ENCODE measurements at regions not wholly inside any gene's neighbourhood (a gene's known extent, or its start where the extent isn't known, plus 50 kb on each side); places are given as distances from the start of the nearest gene placed in this dataset.
"Not testable (repeated sequence)": the region's sequence is repeated elsewhere in the genome, so short reads cannot be mapped to it uniquely, and the experiment has no call there.

DNA sequence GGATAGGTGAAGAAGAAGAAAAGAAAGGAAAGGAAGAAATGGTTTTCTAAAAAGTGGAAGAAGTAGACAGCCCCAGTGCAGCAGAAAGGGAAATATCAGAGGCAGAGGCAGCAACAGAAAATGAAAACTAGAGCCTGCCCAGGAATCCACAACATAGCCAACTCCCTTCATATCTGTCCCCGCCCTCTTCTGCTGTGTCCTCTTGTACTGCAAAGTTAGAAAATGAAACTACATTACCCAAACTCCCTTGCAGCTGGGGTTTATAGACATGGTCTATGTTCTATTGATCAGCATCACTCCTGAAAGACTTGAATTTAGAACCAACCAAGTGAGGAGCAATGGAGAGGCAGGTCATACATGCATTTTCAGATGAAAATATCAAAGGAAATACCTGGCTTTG lies 200.5 kb upstream of the PHACTR1 start:
- DNase-seq (ENCODE audit: low read depth): no peak

DNA sequence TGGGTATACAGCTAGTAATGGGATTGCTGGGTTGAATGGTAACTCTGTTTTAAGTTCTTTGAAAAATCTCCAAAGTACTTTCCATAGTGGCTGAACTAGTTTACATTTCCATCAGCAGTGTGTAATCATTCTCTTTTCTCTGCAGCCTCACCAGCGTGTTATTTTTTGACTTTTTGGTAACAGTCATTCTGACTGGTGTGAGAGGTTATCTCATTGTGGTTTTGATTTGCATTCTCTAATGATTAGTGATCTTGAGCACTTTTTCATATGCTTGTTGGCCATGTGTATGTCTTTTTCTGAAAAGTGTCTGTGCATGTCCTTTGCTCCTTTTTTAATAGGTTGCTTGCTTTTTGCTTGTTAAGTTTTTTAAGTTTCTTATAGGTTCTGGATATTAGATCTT lies 194.2 kb upstream of the PHACTR1 start:
- DNase-seq (ENCODE audit: low read depth): no peak

DNA sequence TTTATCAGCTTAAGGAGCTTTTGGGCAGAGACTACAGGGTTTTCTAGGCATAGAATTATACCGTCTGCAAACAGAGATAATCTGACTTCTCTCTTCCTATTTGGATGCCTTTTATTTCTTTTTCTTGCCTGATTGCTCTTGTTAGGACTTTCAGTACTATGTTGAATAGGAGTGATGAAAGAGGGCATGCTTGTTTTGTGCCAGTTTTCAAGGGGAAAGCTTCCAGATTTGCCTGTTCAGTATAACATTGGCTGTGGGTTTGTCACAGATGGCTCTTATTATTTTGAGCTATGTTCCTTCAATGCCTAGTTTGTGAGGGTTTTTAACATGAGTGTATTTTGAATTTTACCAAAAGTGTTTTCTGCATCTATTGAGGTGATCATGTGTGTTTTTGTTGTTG lies 192.8 kb upstream of the PHACTR1 start:
- DNase-seq (ENCODE audit: low read depth): no peak

DNA sequence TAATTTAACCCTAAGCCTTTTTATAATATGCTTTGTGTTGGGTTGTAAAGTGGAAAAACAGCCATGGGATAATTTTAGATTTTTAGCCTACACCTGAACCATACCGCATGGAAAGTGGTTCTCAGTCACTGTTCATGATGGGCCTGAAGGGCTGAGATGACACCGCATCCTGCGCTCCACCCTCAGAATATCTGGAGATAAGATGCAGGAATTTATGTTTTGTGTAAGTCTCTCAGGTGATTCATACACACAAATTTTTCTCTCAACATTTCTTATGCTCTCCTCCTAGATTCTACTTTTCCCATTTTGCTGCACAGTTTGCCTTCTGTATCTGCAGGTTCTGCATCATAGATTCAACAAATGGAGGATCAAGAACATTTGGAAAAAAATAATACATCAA lies 191.3 kb upstream of the PHACTR1 start:
- no peak for DNase-seq (ENCODE audit: low read depth)

DNA sequence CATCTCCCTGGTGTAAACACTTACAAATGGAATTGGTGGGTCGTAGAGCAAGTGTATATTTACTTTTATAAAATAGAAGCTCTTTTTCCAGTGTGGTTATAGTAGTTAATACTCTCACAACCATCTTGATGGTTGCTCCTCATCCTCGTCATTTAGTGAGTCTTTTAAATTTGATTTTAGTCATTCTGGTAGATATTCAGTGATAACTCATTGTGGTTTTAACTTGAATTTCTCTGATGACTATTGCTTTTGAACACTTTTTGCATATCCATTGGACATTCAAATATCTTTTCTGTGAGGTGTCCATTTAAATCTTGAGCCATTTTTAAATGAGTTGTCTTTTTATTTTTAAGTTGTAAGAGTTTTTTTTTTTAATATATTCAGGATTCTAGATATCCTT lies 189.2 kb upstream of the PHACTR1 start:
- DNase-seq (ENCODE audit: low read depth): no peak

DNA sequence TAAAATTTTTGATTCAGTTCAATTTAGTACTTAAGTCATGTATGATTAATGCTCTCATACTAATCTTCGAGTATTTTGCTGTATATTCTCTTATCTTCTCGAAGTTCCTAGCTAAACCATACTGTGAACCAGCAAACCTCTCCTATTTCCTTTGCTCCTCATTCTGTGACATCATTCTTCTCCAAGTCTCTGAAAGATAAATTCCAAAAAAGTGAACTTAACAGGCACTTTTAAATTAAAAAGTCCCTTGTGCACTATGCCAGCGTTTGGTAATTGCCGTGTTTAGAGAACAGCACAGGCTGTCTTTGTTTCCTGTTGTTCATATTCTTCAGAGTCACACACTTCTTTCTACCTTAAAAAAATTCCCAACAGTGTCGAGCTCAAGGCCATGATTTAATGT lies 188.4 kb upstream of the PHACTR1 start:
- DNase-seq (ENCODE audit: low read depth): no peak

DNA sequence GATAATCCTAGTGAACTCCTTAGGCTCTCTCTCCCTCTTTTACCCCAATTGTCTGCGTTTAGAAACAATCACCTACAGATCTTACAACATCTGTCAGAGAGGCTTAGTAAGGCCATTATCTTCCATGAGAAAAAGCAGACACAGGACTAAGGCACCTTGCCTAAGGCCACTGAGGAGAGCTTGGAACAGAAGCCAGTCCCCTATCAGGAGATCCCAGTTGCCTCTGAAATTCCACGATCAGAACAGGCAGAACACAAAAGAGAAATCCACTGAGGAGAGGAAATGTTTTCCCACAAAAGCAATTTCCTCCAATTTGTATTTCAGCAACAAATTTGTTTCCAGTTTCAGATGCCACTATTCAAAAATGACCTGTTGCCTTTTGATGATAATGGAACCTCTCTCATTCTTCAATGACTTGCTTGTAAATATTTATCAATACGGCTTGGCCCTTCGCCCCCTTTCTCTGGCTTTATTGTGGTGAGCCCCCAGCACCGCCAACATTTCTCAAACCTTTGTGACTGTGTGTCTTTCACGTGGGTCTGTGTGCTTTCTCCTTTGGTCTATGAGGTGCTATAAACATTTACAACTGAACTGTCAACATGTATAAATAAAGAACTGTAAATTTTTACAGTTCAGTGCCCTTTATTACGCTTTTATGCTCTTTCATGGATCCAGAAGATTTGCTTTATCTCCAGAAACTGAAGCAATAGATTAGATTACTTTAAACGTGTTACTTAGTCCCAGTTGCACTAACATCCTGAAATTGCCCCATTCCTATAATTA lies 187.8 kb upstream of the PHACTR1 start:
- DNase-seq (ENCODE audit: low read depth): no peak

DNA sequence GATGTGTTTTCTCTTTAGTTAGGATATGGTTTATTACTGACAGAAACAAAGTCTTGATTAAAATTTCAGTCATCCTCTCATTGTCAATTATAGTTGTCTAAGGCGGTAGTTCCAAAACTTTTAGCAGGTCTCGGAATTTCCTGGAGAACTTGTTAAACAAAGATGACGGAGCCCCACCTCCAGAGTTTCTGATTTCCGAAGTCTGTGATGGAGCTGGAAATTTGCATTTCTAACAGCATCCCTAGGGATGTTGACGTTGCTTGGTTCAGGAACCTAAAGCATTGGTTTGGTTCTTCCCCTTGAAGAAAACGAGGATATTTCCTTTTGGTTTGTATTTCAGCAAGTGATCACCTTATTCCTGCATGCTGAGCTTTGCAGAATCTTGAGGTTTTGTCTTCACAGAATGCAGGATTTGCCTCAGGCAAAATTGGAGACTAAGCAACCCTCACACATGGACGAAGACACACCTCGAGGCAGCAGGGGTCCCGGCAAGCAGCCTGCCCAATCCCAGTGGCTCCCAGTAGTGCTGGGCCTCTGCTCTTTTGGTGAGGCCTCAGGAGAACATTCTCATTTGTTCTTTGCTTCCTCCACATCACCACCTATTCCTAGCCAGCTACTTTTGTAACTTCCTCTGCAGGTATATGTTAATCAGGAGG lies 187.1 kb upstream of the PHACTR1 start:
- no peak for DNase-seq (ENCODE audit: low read depth)

DNA sequence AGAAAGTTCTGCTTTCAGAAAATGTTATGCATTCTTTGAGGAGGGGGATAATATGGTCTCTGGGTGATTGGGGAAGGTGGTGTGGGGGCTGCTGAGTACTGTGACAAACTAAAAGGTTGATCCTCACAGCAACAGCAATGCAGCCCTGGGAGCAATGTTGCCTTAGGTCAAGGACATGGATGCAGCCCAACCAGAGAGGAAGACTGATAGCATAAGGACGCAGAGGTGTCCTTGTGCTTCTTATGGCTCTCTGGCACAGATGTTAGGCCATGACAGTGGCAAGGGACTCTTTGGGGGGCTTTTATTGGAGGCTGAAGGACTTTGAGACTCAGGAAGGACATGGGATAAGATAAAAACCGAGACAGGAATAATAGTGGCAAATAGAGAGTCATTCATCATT lies 186.2 kb upstream of the PHACTR1 start:
- DNase-seq (ENCODE audit: low read depth): no peak

DNA sequence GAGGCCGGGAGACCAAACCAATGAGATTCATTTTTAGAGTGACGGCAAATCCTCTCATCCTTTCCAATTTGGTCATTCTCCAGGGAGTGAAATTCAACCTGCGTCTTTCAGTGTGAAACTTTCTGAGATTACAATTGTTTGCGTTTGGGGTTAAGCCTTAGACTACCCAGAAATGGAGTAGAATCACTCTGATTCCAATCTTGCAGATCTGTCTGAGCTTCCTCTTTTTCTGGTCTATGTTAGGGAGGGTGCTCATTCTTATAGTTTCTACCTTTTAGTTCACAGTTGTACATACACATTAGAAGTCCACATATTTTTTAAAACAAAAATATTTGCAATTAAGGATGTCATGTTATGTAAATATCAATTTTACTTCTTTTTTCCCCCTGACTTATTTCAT lies 183.0 kb upstream of the PHACTR1 start:
- DNase-seq (ENCODE audit: low read depth): no peak

DNA sequence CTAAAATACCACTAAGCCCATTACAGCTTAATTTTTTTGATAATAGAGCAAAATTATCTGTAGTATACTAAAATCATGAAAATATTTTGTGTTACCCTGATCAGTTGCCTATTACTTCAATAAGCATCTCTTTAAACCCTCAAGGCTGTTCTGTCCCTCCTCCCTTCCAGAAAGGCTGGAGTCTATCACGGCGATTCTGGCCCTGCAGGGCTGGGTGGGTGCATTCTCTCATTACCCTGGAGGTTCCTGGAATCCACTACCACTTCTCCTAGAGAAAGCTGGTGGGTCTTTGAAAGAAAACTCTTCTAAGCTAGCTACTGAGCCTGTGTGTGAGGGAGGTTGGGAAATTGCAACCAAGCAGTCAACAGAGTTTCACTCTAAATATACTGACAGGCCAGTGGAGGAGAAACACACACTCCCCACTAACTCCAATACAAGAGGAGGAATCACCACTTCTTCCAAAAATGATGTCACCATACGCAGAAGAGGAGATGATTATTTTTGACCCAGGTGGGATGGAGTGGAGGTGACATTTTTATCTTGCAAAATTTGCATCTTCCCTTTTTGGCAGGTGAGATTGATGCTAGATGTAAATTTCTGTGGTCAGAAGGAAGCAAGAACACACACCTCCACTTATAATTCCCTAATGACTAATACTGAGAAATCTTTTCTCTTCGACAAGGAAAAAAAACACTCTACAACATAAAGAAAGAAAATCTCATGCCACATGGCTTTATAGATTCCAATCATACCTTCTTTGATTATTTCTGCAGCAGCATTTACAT lies 182.3 kb upstream of the PHACTR1 start:
- DNase-seq (ENCODE audit: low read depth): no peak

DNA sequence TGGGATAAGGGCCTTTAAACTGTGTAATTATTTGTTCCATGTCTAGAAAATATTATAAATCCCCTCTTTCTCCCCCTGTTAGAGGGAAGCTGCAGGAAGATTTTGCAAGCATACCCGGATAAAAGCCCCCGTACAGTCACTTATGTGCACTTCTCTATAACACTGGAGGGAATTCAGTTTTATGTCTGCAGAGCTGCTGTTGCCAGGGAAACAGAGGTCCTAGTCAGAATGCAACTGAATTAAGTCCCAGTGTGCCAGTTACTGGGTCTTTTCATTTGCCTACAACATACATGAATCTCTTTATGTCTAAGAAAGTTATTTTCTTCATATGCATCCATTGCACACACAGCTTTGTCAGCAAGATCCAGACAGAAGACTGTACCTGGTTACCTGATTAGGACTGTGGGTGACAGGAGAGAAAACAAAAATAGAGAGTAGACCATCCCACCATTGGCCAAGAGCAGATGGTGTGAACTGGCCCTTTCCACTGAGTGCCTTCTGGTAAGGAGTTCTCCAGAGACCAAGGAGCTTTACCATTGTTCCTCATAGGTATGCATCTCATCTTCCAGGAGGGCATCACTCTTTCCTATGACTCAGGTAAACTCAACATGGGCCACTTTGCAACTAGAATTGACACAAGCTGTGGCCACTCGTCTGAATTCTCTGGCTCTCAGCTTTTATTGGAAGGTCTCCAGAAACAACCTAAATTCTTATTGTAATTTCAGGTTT lies 180.8 kb upstream of the PHACTR1 start:
- no peak for DNase-seq (ENCODE audit: low read depth)

DNA sequence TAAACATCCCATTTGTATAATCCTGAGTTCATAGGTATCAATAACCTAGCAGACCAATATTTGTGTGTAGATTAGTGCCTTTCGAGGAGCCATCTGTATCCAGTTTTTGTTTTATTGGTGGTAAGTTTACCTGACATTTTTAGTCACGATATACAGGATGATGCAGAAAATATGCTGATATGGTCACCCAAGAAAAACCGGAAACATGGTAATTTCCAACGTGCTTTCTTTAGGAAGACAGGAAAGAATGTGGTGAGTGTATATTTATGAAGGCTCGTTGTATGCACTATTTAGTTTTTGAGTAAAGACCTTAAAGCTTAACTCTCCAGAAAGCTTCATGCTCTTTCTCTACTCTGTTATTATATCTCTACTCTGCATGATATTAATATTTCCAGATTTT lies 180.2 kb upstream of the PHACTR1 start:
- DNase-seq (ENCODE audit: low read depth): no peak

DNA sequence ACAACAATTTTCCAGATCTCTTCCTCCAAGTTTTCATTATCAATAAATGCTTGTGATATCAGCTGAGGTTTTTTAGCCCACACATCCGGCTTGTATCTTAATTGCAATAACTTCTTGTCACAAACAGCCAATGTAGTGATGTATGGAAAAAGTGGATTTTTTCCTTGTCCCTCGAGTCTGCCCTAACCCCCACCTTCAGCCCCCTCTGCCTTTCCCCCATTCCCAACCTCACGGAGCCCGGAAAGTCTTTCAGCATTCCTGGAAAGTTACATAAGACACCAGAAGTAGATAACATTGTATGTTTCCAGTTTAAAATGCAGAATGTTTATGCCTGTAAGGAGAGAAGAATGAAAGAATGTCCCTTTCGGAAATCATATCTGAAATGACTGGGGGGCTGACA lies 179.2 kb upstream of the PHACTR1 start:
- no peak for DNase-seq (ENCODE audit: low read depth)

DNA sequence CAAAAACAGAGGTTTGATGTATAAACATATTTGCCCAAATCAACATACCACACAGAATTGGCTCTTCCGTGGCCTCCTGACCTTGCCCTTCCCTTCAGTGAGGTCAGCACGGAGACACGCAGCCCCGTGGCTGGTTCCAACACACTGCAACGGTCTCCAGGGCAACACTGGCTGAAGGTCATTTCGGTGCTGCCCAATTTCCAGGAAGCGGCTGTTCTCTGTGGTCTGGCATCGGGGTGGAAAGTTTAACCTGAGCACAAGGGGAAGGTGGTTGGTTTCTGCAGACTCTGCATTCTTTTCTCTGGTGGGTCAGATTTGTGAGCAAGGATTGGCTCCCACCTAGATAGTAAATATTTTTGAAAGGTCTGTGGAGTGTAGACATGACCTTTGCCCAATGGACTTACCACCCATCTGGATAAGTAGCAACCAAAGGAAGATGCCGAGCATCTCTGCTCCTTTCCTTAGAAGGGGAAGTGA lies 177.6 kb upstream of the PHACTR1 start:
- no peak for DNase-seq (ENCODE audit: low read depth)

DNA sequence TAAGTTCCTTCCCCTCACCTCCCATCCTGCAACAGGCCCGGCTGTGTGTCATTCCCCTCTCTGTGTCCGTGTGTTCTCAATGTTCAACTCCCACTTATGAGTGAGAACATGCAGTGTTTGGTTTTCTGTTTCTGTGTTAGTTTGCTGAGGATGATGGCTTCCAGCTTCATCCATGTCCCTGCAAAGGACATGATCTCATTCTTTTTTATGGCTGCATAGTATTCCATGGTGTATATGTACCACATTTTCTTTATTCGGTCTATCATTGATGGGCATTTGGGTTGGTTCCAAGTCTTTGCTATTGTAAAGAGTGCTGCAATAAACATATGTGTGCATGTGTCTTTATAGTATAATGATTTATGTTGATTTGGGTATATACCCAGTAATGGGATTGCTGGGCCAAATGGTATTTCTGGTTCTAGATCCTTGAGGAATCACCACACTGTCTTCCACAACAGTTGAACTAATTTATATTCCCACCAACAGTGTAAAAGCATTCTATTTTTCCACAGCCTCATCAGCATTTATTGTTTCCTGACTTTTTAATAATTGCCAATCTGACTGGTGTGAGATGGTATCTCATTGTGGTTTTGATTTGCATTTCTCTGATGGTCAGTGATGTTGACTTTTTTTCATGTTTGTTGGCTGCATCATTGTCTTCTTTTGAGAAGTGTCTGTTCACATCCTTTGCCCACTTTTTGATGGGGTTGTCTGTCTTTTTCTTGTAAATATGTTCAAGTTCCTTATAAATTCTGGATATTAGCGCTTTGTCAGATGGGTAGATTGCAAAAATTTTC lies 174.1 kb upstream of the PHACTR1 start:
- DNase-seq (ENCODE audit: low read depth): not testable (repeated sequence)

DNA sequence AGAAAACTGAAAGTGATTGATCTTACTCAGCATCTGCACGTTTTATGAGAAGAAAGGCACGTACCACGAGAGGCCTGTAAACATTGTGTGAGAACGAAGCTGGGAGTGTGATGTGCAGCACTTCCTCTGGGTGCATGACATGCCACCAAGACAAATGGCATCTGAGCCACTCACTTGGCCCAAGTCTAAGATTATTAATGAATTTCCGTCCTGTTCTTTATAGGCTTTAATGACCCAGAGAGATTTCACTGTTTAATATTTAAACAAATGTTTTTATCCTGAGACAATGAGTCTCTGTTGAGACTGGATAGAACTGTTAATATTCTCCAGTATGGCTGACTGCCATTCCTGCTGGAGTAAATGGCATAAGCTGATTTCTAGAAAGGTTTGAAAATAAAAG lies 172.6 kb upstream of the PHACTR1 start:
- DNase-seq (ENCODE audit: low read depth): no peak

DNA sequence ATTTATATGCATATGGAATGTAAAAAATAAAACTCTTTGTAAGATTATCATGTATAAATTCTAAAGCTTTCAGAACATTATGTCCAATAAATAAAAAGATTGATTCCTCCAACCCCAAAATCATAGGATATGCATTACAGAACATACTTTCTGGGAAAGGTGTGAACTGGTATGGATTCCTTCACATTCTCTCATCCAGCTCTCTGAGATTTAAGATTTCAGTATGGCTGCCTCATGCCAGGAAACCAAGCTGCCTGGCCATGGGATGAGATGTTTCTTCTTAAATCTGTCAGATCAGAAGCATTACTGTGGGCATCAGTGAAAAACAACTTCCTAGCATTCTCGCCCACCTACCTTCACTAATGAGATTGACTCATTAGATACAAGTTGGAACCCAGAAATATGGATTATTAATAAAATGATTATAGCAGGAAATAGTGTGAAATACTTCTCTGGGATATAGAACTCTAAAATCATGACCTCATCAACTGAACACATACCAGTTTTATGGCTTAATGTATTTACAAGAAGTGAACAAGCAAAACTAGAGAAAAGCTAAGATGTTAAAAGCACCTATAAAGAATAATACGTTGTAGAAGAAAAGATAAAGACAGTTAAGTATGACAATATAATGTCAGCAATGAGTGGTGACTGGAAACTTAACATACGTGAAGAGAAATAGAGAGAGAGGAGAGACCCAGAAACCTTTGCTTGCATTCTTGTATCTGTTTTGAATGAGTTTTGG lies 171.6 kb upstream of the PHACTR1 start:
- no peak for DNase-seq (ENCODE audit: low read depth)

DNA sequence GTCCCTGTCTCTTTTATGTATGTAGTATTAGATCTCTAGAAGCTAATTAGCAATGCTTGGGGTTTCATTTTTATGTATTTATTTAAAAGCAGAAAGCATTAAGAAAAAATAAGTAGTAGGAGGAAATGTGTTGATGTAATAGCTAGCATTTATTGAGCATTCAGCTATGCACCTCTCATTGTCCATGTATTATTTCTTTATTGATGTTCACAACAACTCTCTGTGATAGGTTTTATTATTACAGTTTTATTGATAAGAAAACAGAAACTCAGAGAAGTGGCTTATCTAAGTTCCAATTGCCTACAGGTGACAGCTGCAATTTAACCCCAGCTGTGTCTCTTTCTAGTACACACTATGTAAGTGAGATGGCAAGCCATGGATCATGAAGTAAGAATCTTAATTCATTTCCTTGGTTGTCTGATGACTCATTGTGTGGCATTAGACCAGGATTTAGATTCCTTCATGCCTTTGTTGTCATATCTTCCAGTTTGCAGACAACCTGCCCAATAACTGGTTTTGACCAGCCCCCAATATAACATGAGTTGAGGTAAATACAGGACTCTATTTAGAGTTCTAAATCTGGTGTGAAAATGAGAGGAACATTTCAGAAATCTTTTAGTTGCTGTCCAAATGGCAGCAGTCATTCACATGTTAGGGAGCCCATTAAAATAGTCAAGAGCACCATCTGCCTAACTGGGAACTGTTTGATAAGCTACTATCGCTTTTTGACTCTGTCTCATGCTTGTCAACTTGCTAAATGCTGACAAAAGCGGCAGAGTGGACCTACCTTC lies 170.8 kb upstream of the PHACTR1 start:
- DNase-seq (ENCODE audit: low read depth): peak; percentile 58

All from GM04503 (cell line).